WTC11 (cell line): ENCODE measurements at regions not wholly inside any gene's neighbourhood (a gene's known extent, or its start where the extent isn't known, plus 50 kb on each side); places are given as distances from the start of the nearest gene placed in this dataset.

Experiments used
- ATAC-seq: fragments of 200-7000 bp; cut with Tn5 transposase; 2 replicates; pipeline ENCODE4 v1.10.0; 2021; ENCODE audit warnings: mild to moderate bottlenecking, moderate library complexity
- CTCF ChIA-PET: fragments of 300-600 bp; sonication (Branson Sonifier 250); formaldehyde crosslinking; loops from one replicate; lab custom pipeline; 2021; ENCODE audit warnings: antibody characterized with exemption; lab: Charles Lee
- POLR2A ChIA-PET: fragments of 350-600 bp; sonication (Branson Sonifier 250); formaldehyde crosslinking; loops from one replicate; lab custom pipeline; 2021; ENCODE audit warnings: antibody characterized with exemption; lab: Charles Lee
- DNase-seq: peaks from one replicate; pipeline ENCODE4 v3.0.0; 2021; ENCODE audit warnings: low spot score
- H3K27ac Mint-ChIP-seq: 2 replicates; pipeline ENCODE4 v1.8.0; 2021; ENCODE audit warnings: mixed read lengths
- H3K27me3 Mint-ChIP-seq: 2 replicates; pipeline ENCODE4 v1.8.0; 2021; ENCODE audit warnings: low read depth, mild to moderate bottlenecking, moderate library complexity, mixed read lengths
- H3K36me3 Mint-ChIP-seq: 2 replicates; pipeline ENCODE4 v1.8.0; 2021; ENCODE audit warnings: mixed read lengths
- H3K4me1 Mint-ChIP-seq: 2 replicates; pipeline ENCODE4 v1.8.0; 2022; ENCODE audit warnings: mixed read lengths
- H3K4me3 Mint-ChIP-seq: 2 replicates; pipeline ENCODE4 v1.8.0; 2021; ENCODE audit warnings: mild to moderate bottlenecking, moderate library complexity, mixed read lengths
- H3K9me3 Mint-ChIP-seq: 2 replicates; pipeline ENCODE4 v1.8.0; 2021; ENCODE audit warnings: mixed read lengths
- AFF4 ChIP-seq: sonication (generic); formaldehyde crosslinking; IDR thresholded peaks from 2 replicates; pipeline ENCODE4 v1.8.1; 2023; ENCODE audit warnings: mild to moderate bottlenecking, missing genetic modification reagents, borderline replicate concordance
- ATF6 ChIP-seq: sonication (generic); formaldehyde crosslinking; IDR thresholded peaks from 2 replicates; pipeline ENCODE4 v1.8.1; 2023; ENCODE audit warnings: mild to moderate bottlenecking, missing genetic modification reagents
- CDX4 ChIP-seq: fragments of 250-450 bp; sonication (Bioruptor Pico); IDR thresholded peaks from 2 replicates; pipeline ENCODE4 v1.9.0; 2021; ENCODE audit warnings: moderate library complexity, mild to moderate bottlenecking, inconsistent platforms, borderline replicate concordance
- E2F5 ChIP-seq: sonication (generic); formaldehyde crosslinking; IDR thresholded peaks from 2 replicates; pipeline ENCODE4 v1.8.1; 2022; ENCODE audit warnings: mild to moderate bottlenecking, moderate library complexity, missing genetic modification reagents
- ETV6 ChIP-seq: sonication (generic); formaldehyde crosslinking; IDR thresholded peaks from 2 replicates; pipeline ENCODE4 v1.8.1; 2022; ENCODE audit warnings: mild to moderate bottlenecking, missing genetic modification reagents
- FOXK1 ChIP-seq: sonication (generic); formaldehyde crosslinking; IDR thresholded peaks from 2 replicates; pipeline ENCODE4 v1.8.0; 2022; ENCODE audit warnings: mild to moderate bottlenecking, moderate library complexity, missing genetic modification reagents
- FOXP1 ChIP-seq: sonication (generic); formaldehyde crosslinking; IDR thresholded peaks from 2 replicates; pipeline ENCODE4 v1.8.0; 2022; ENCODE audit warnings: missing genetic modification reagents, mild to moderate bottlenecking, moderate library complexity, borderline replicate concordance
- GABPB1 ChIP-seq: sonication (generic); formaldehyde crosslinking; IDR thresholded peaks from 2 replicates; pipeline ENCODE4 v1.8.1; 2023; ENCODE audit warnings: mild to moderate bottlenecking, missing genetic modification reagents
- IRF1 ChIP-seq: sonication (generic); formaldehyde crosslinking; IDR thresholded peaks from 2 replicates; pipeline ENCODE4 v1.8.0; 2023; ENCODE audit warnings: missing genetic modification reagents
- KAT7 ChIP-seq: sonication (generic); formaldehyde crosslinking; IDR thresholded peaks from 2 replicates; pipeline ENCODE4 v1.8.1; 2023; ENCODE audit warnings: missing genetic modification reagents, mild to moderate bottlenecking, borderline replicate concordance
- NFATC4 ChIP-seq: fragments of 250-450 bp; sonication (Bioruptor Pico); IDR thresholded peaks from 2 replicates; pipeline ENCODE4 v1.9.0; 2021; ENCODE audit warnings: mild to moderate bottlenecking
- NFE2L1 ChIP-seq: sonication (generic); formaldehyde crosslinking; IDR thresholded peaks from 2 replicates; pipeline ENCODE4 v1.8.1; 2023; ENCODE audit warnings: missing genetic modification reagents
- NR2C2 ChIP-seq: sonication (generic); formaldehyde crosslinking; IDR thresholded peaks from 2 replicates; pipeline ENCODE4 v1.8.0; 2022; ENCODE audit warnings: mild to moderate bottlenecking, missing genetic modification reagents
- PRRX2 ChIP-seq: fragments of 250-450 bp; sonication (Bioruptor Pico); IDR thresholded peaks from 2 replicates; pipeline ENCODE4 v1.8.0; 2021; ENCODE audit warnings: mild to moderate bottlenecking
- TEAD1 ChIP-seq: sonication (generic); formaldehyde crosslinking; IDR thresholded peaks from 2 replicates; pipeline ENCODE4 v1.8.0; 2022; ENCODE audit warnings: mild to moderate bottlenecking, missing genetic modification reagents
- USF1 ChIP-seq: sonication (generic); formaldehyde crosslinking; IDR thresholded peaks from 2 replicates; pipeline ENCODE4 v1.8.0; 2022; ENCODE audit warnings: mild to moderate bottlenecking, missing genetic modification reagents
- ZBTB21 ChIP-seq: sonication (generic); formaldehyde crosslinking; IDR thresholded peaks from 2 replicates; pipeline ENCODE4 v1.8.1; 2023; ENCODE audit warnings: mild to moderate bottlenecking, missing genetic modification reagents, borderline replicate concordance
- ZBTB43 ChIP-seq: sonication (generic); formaldehyde crosslinking; IDR thresholded peaks from 2 replicates; pipeline ENCODE4 v1.8.1; 2023; ENCODE audit warnings: mild to moderate bottlenecking, missing genetic modification reagents
- ZNF263 ChIP-seq: sonication (generic); formaldehyde crosslinking; IDR thresholded peaks from 2 replicates; pipeline ENCODE4 v1.8.1; 2022; ENCODE audit warnings: low read depth, mild to moderate bottlenecking, moderate library complexity, missing genetic modification reagents
- ZNF425 ChIP-seq: fragments of 250-450 bp; sonication (Bioruptor Pico); conservative IDR thresholded peaks from 2 replicates; pipeline ENCODE4 v1.9.0; 2021; ENCODE audit warnings: mild to moderate bottlenecking
- ZSCAN18 ChIP-seq: fragments of 250-450 bp; sonication (Bioruptor Pico); IDR thresholded peaks from 2 replicates; pipeline ENCODE4 v2.1.2; 2022; ENCODE audit warnings: mild to moderate bottlenecking, moderate library complexity

GRCh38 chr21:41628256-41628655 lies 120.3 kb upstream of the TMPRSS2 start (continued):
- TF ChIP-seq NR2C2 = no peak
- no peak for TF ChIP-seq AFF4 (CRISPR knock-in tag)
- no peak for TF ChIP-seq KAT7
- TF ChIP-seq NFE2L1 (CRISPR knock-in tag) = no peak
- TF ChIP-seq NFATC4 (CRISPR knock-in tag) = no peak

GRCh38 chr21:41627428-41627827 lies 119.5 kb upstream of the TMPRSS2 start:
- Mint-ChIP-seq H3K27me3 (no peaks in the 10 kb centered on the region), H3K36me3 (no peaks in the 10 kb centered on the region), H3K9me3 (peaks cover 20% of the 10 kb centered on the region), H3K4me3 (no peak overlapping the region), H3K27ac (no peak overlapping the region), H3K4me1 (no peaks in the 10 kb centered on the region)
- no peak for DNase-seq
- TF ChIP-seq ZBTB43 (CRISPR knock-in tag) = no peak
- no peak for TF ChIP-seq NFATC4 (CRISPR knock-in tag)
- TF ChIP-seq KAT7 = no peak
- no peak for TF ChIP-seq IRF1 (CRISPR knock-in tag)
- no peak for TF ChIP-seq TEAD1 (CRISPR knock-in tag)
- no peak for TF ChIP-seq ZNF263 (CRISPR knock-in tag)
- TF ChIP-seq E2F5 (CRISPR knock-in tag) = no peak
- no peak for TF ChIP-seq ZNF425 (CRISPR knock-in tag)
- TF ChIP-seq ETV6 = no peak
- ATAC-seq = no peak
- POLR2A ChIA-PET = no interaction called here
- CTCF ChIA-PET = no interaction called here

GRCh38 chr21:41626021-41626420 lies 118.1 kb upstream of the TMPRSS2 start:
- POLR2A ChIA-PET = no interaction called here
- H3K9me3 Mint-ChIP-seq = peaks cover 16% of the 10 kb centered on the region
- no peak for ATAC-seq
- TF ChIP-seq CDX4 (CRISPR knock-in tag) (no peak), USF1 (CRISPR knock-in tag) (no peak), PRRX2 (CRISPR knock-in tag) (no peak), FOXP1 (CRISPR knock-in tag) (no peak), ZSCAN18 (no peak), ZBTB21 (CRISPR knock-in tag) (no peak), FOXK1 (no peak), ATF6 (no peak), GABPB1 (no peak)

More at GRCh38 chr21:41626021-41626420, 118.1 kb upstream of the TMPRSS2 start:
- no peak for DNase-seq
- no peaks in the 10 kb centered on the region for H3K36me3 Mint-ChIP-seq
- no peak overlapping the region for H3K27ac Mint-ChIP-seq
- H3K4me3 Mint-ChIP-seq = no peak overlapping the region
- H3K27me3 Mint-ChIP-seq = no peaks in the 10 kb centered on the region
- CTCF ChIA-PET = no interaction called here
- H3K4me1 Mint-ChIP-seq = no peaks in the 10 kb centered on the region
